Naive B cell (primary cell): ENCODE measurements at regions not wholly inside any gene's neighbourhood (a gene's known extent, or its start where the extent isn't known, plus 50 kb on each side); places are given as distances from the start of the nearest gene placed in this dataset.
A peak's percentile ranks its signal among the peaks of the same experiment; 100 is the strongest.
"Not testable (repeated sequence)": the region's sequence is repeated elsewhere in the genome, so short reads cannot be mapped to it uniquely, and the experiment has no call there.

Experiments used
- ATAC-seq, 2 donors: fragments of 150-1000 bp; cut with Tn5 transposase; 2 replicates each; pipeline ENCODE4 v1.10.0; 2021; ENCODE audit warnings: low read depth in 2 of 2, mild to moderate bottlenecking in 2 of 2, moderate library complexity in 2 of 2
- DNase-seq: peaks from one replicate; pipeline ENCODE4 v3.0.0; 2022
- H3K27ac Mint-ChIP-seq, 6 donors: one replicate each; pipeline ENCODE4 v1.8.0; 2020 to 2022; ENCODE audit warnings: mild to moderate bottlenecking in 6 of 6, mixed read lengths in 6 of 6, moderate library complexity in 5 of 6, inconsistent platforms in 2 of 6
- H3K27me3 Mint-ChIP-seq, 3 donors: one replicate each; pipeline ENCODE4 v1.8.0; 2021 to 2022; ENCODE audit warnings: mixed read lengths in 3 of 3, mild to moderate bottlenecking in 1 of 3
- H3K36me3 Mint-ChIP-seq, 2 donors: one replicate each; pipeline ENCODE4 v1.8.0; 2020 to 2022; ENCODE audit warnings: mixed read lengths in 2 of 2, inconsistent platforms in 1 of 2, mild to moderate bottlenecking in 1 of 2
- H3K4me1 Mint-ChIP-seq, 3 donors: one replicate each; pipeline ENCODE4 v1.8.0; 2020 to 2022; ENCODE audit warnings: mixed read lengths in 3 of 3, inconsistent platforms in 1 of 3, mild to moderate bottlenecking in 1 of 3, moderate library complexity in 1 of 3
- H3K4me3 Mint-ChIP-seq, 8 donors: one replicate each; pipeline ENCODE4 v1.8.0; 2020 to 2022; ENCODE audit warnings: mild to moderate bottlenecking in 8 of 8, mixed read lengths in 8 of 8, moderate library complexity in 8 of 8, inconsistent platforms in 2 of 8
- H3K9me3 Mint-ChIP-seq, 7 donors: one replicate each; pipeline ENCODE4 v1.8.0; 2020 to 2022; ENCODE audit warnings: mixed read lengths in 7 of 7, mild to moderate bottlenecking in 5 of 7, inconsistent platforms in 2 of 7, moderate library complexity in 1 of 7

- Mint-ChIP-seq H3K9me3 (peaks cover 0 to 11% (median 2%) of the 10 kb centered on the region in 7 donors), H3K4me3 (no peak overlapping the region), H3K4me1 (peaks cover 19 to 35% (median 28%) of the 10 kb centered on the region in 3 donors), H3K27ac (peak overlapping the region in 1 of 6 donors; percentile 90), H3K36me3 (peaks cover 27 to 30% of the 10 kb centered on the region in 2 donors), H3K27me3 (no peaks in the 10 kb centered on the region)
- ATAC-seq (no peak), DNase-seq (no peak)
Measured at GRCh38 chr5:94057217-94057616, 315.8 kb upstream of the POU5F2 start.

GRCh38 chr5:94049307-94049922, 308.0 kb upstream of the POU5F2 start:
- H3K9me3 Mint-ChIP-seq, H3K27me3 Mint-ChIP-seq: not testable (repeated sequence)
- Mint-ChIP-seq H3K27ac (peak overlapping the region in 2 of 6 donors; percentile 20 to 86), H3K4me1 (peaks cover 0 to 12% (median 9%) of the 10 kb centered on the region in 3 donors), H3K4me3 (peak overlapping the region in 2 of 8 donors; percentile 57 to 61), H3K36me3 (peaks cover 32 to 41% of the 10 kb centered on the region in 2 donors)
- DNase-seq (peak; percentile 9), ATAC-seq (peak; percentile 25 to 34)

GRCh38 chr5:94045839-94046782, 304.7 kb upstream of the POU5F2 start:
- Mint-ChIP-seq H3K36me3 (peaks cover 40 to 45% of the 10 kb centered on the region in 2 donors), H3K27ac (peak overlapping the region in 1 of 6 donors; percentile 42), H3K4me3 (no peak overlapping the region), H3K27me3 (no peaks in the 10 kb centered on the region), H3K4me1 (peaks cover 1 to 9% (median 5%) of the 10 kb centered on the region in 3 donors), H3K9me3 (peaks cover 0 to 4% (median 0%) of the 10 kb centered on the region in 7 donors)
- no peak for ATAC-seq
- no peak for DNase-seq

DNA sequence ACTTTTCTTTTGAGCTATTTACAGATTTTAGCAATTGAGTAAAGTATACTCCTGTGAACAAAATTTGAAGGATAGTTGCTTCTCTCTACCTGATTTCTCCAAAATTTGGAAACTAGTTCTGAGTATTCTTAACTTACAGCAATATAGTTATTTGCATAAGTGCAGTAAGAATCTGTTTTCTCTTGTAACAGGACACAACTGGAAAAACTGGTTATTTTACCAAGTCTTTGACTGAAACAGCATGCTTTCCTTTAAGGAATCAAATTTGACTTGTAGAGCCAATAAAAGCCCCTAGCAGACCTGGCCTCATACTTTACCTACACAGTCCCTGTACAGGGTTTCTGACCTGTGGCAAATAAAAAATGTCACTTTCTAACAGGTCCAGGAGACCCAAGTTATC, 301.9 kb upstream of the POU5F2 start:
- no peaks in the 10 kb centered on the region for H3K27me3 Mint-ChIP-seq
- peaks cover 40 to 44% of the 10 kb centered on the region in 2 donors for H3K36me3 Mint-ChIP-seq
- no peak overlapping the region for H3K27ac Mint-ChIP-seq
- H3K4me3 Mint-ChIP-seq: no peak overlapping the region
- peaks cover 0 to 4% (median 0%) of the 10 kb centered on the region in 7 donors for H3K9me3 Mint-ChIP-seq
- ATAC-seq: no peak
- no peak for DNase-seq
- peaks cover 0 to 5% (median 3%) of the 10 kb centered on the region in 3 donors for H3K4me1 Mint-ChIP-seq

DNA sequence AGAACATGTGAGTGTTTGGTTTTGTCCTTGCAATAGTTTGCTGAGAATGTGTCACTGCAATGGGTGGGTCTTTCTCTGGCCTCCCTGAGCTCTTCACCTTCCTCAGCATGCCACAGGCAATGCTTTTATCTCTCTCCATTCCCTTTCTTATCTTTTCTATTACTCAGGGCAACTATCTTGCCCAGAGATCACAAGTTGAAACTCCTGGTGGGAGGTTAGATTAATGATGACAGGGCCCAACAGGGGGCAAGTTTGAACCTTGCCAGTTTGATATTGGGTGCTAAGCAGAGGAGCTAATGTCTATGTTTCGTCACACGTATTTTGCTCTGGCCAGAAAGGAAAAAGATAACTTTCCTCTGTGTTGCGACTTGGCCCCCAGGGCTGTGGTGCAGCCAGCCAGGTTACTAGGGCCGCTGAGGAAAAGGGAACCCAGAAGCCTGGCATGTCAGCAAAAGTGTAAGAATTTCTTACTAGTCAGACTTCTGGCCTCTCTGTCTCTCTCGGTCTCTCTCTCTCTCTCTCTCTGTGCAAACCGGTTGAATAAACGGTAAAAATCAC, 299.3 kb upstream of the POU5F2 start:
- Mint-ChIP-seq H3K4me1 (peaks cover 0 to 5% (median 3%) of the 10 kb centered on the region in 3 donors), H3K9me3 (peaks cover 0 to 4% (median 0%) of the 10 kb centered on the region in 7 donors), H3K27me3 (no peaks in the 10 kb centered on the region), H3K27ac (peak overlapping the region in 1 of 6 donors; percentile 9), H3K4me3 (peak overlapping the region in 1 of 8 donors; percentile 64), H3K36me3 (peaks cover 35 to 41% of the 10 kb centered on the region in 2 donors)
- no peak for ATAC-seq
- no peak for DNase-seq

GRCh38 chr5:94039101-94039500, 297.7 kb upstream of the POU5F2 start:
- peaks cover 0 to 5% (median 3%) of the 10 kb centered on the region in 3 donors for H3K4me1 Mint-ChIP-seq
- H3K27ac Mint-ChIP-seq: no peak overlapping the region
- H3K9me3 Mint-ChIP-seq: peaks cover 0 to 3% (median 0%) of the 10 kb centered on the region in 7 donors
- H3K36me3 Mint-ChIP-seq: peaks cover 25 to 28% of the 10 kb centered on the region in 2 donors
- ATAC-seq: no peak
- no peak for DNase-seq
- H3K27me3 Mint-ChIP-seq: no peaks in the 10 kb centered on the region
- H3K4me3 Mint-ChIP-seq: no peak overlapping the region

- no peaks in the 10 kb centered on the region for H3K27me3 Mint-ChIP-seq
- ATAC-seq: no peak
- H3K9me3 Mint-ChIP-seq: peaks cover 0 to 5% (median 3%) of the 10 kb centered on the region in 7 donors
- DNase-seq: no peak
- peaks cover 44% of the 10 kb centered on the region in 2 donors for H3K36me3 Mint-ChIP-seq
- H3K4me1 Mint-ChIP-seq: peaks cover 0 to 4% (median 0%) of the 10 kb centered on the region in 3 donors
- H3K27ac Mint-ChIP-seq: peak overlapping the region in 1 of 6 donors; percentile 28
- no peak overlapping the region for H3K4me3 Mint-ChIP-seq
Measured at GRCh38 chr5:94031631-94032030, 290.2 kb upstream of the POU5F2 start.

GRCh38 chr5:94028001-94028400, 286.6 kb upstream of the POU5F2 start:
- H3K4me3 Mint-ChIP-seq: no peak overlapping the region
- no peak overlapping the region for H3K27ac Mint-ChIP-seq
- no peaks in the 10 kb centered on the region for H3K27me3 Mint-ChIP-seq
- H3K4me1 Mint-ChIP-seq: peaks cover 15 to 23% (median 17%) of the 10 kb centered on the region in 3 donors
- peaks cover 38 to 40% of the 10 kb centered on the region in 2 donors for H3K36me3 Mint-ChIP-seq
- DNase-seq (no peak), ATAC-seq (no peak)
- H3K9me3 Mint-ChIP-seq: peaks cover 0 to 3% (median 0%) of the 10 kb centered on the region in 7 donors

DNA sequence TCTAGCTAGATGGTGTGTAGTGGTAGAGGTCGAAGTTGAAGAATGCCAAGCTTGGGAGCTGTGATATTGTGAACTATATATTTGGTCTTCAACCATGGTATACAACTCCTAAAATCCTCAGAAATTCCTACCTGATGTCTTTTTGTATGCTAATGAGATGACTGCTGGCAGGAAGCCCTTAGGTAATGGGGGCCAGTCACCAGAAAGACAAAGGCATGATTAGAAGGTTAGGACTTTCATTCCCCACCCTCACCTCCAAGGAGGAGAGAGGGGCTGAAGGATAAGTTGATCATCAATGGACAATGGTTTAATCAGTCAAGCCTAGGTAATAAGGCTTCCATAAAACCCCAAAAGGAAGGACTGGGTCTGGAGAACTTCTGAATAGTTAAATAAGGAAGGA, 285.7 kb upstream of the POU5F2 start:
- Mint-ChIP-seq H3K9me3 (no peaks in the 10 kb centered on the region), H3K36me3 (peaks cover 30 to 31% of the 10 kb centered on the region in 2 donors), H3K27ac (no peak overlapping the region), H3K4me1 (peaks cover 24 to 28% (median 25%) of the 10 kb centered on the region in 3 donors), H3K4me3 (no peak overlapping the region), H3K27me3 (no peaks in the 10 kb centered on the region)
- ATAC-seq: no peak
- DNase-seq: no peak

- DNase-seq (no peak), ATAC-seq (no peak)
- no peak overlapping the region for H3K4me3 Mint-ChIP-seq
- peak overlapping the region in 2 of 6 donors; percentile 34 to 61 for H3K27ac Mint-ChIP-seq
- H3K9me3 Mint-ChIP-seq: peaks cover 0 to 1% (median 0%) of the 10 kb centered on the region in 7 donors
- H3K36me3 Mint-ChIP-seq: peaks cover 28% of the 10 kb centered on the region in 2 donors
- peaks cover 24 to 28% (median 25%) of the 10 kb centered on the region in 3 donors for H3K4me1 Mint-ChIP-seq
- H3K27me3 Mint-ChIP-seq: no peaks in the 10 kb centered on the region
Measured at GRCh38 chr5:94025788-94026473, 284.5 kb upstream of the POU5F2 start.

DNA sequence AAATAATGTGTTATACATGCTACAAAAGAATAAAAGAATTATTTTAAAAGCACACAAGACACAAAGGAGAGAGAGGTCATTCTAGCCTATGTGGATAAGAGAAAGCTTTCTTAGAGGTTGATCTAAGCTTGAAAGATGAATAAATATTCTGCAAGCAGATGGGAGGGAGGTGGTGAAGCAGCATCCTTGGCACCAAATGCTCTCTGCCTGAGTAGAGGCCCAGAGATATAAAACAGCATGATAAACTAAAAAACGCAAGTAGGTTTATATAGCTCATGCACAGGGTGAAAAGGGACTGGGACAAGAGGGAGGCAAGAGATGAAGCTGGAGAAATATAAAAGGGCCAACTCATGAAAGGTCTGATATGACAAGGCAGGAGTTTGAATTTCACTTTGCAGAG, 283.2 kb upstream of the POU5F2 start:
- peaks cover 0 to 6% (median 1%) of the 10 kb centered on the region in 7 donors for H3K9me3 Mint-ChIP-seq
- H3K27ac Mint-ChIP-seq: peak overlapping the region in 2 of 6 donors; percentile 18 to 51
- H3K36me3 Mint-ChIP-seq: peaks cover 24 to 26% of the 10 kb centered on the region in 2 donors
- DNase-seq (no peak), ATAC-seq (no peak)
- no peak overlapping the region for H3K4me3 Mint-ChIP-seq
- peaks cover 24 to 28% (median 25%) of the 10 kb centered on the region in 3 donors for H3K4me1 Mint-ChIP-seq
- H3K27me3 Mint-ChIP-seq: no peaks in the 10 kb centered on the region

- Mint-ChIP-seq H3K36me3 (peaks cover 23 to 27% of the 10 kb centered on the region in 2 donors), H3K27ac (no peak overlapping the region), H3K4me1 (peaks cover 24 to 25% (median 25%) of the 10 kb centered on the region in 3 donors), H3K9me3 (peaks cover 0 to 10% (median 4%) of the 10 kb centered on the region in 7 donors), H3K27me3 (no peaks in the 10 kb centered on the region), H3K4me3 (no peak overlapping the region)
- DNase-seq (no peak), ATAC-seq (no peak)
Measured at GRCh38 chr5:94024101-94024500, 282.7 kb upstream of the POU5F2 start.

DNA sequence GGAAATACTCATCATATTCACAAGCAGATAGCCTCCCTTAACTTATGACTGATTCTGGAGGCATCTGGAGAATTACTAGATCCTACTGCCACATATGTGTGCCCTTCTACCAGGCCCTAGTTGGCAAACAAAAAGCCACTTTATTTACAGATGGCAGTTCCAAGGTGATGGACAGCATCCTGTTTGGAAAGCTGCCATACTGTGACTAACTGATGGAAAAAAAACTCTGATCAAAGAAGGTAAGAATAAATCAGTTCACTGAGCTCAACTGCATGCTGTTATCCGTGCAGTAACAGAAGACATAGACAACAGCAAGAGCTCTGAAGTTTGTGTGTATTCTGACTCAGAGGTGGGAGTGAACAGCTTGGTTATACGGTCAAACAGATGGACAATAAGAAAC, 279.8 kb upstream of the POU5F2 start:
- Mint-ChIP-seq H3K9me3 (peaks cover 0 to 37% (median 31%) of the 10 kb centered on the region in 7 donors), H3K4me1 (peaks cover 23 to 30% (median 24%) of the 10 kb centered on the region in 3 donors), H3K36me3 (peaks cover 50 to 53% of the 10 kb centered on the region in 2 donors), H3K27ac (no peak overlapping the region), H3K27me3 (no peaks in the 10 kb centered on the region), H3K4me3 (no peak overlapping the region)
- ATAC-seq (no peak), DNase-seq (no peak)
